Stimulated activated CD8-positive, alpha-beta memory T cell treated with anti-CD3 and anti-CD28 coated beads, Interleukin-7, amount 100 ng/mL, for 48 hours (primary cell): ENCODE measurements at regions not wholly inside any gene's neighbourhood (a gene's known extent, or its start where the extent isn't known, plus 50 kb on each side); places are given as distances from the start of the nearest gene placed in this dataset.

Experiments used
- DNase-seq, 2 donors: peaks; one replicate each; pipeline ENCODE4 v3.0.0-alpha.2; 2020; ENCODE audit warnings: low read depth in 1 of 2; ENCODE audit errors: extremely low read depth in 1 of 2

DNA sequence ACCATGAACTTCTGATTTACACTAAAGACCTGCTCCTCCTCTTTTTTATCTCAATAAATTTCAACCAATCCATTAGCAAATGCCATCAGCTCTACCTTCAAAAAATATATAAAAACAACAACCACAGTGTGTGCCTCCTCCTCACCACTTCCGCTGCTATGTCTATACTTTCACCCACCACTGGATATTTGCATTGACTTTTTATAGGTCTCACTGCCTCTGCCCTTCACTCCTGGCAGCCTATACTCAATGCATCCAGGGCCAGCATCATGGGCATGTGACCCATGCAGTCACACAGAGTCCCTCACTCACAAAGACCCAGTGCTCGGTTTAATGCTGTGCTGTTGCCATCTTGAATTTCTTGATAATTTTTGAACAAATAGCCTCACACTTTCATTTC, 53.5 kb upstream of the CCDC54 start:
- DNase-seq, result no peak

DNA sequence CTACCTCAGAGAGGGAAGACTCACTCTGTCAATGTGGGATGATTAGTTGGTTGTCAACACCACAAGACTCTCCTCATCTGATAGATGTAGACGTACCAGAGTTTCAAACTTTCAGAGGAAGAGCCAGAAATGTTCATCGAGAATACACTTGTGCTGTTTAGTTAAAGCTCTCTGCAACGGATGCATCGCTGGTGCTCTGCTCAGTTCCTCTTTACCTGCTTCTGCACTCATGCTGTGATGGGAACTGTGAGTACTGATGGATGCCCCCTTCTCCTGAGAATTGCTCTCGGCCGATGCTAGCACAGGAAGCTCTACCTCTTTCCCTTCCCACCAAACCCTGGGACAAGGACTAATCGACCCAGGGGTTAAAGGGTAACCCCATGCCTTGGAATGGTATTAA, 51.8 kb upstream of the CCDC54 start:
- no peak for DNase-seq
